SW 1271 (cell line): ENCODE measurements at regions not wholly inside any gene's neighbourhood (a gene's known extent, or its start where the extent isn't known, plus 50 kb on each side); places are given as distances from the start of the nearest gene placed in this dataset.
"Not testable (repeated sequence)": the region's sequence is repeated elsewhere in the genome, so short reads cannot be mapped to it uniquely, and the experiment has no call there.

Experiments used
- DNase-seq, 2 experiments: peaks; one replicate each; lab custom pipeline; 2025; lab: John Stamatoyannopoulos, UW

GRCh38 chr5:51172903-51173626, 210.2 kb upstream of the ISL1 start:
- DNase-seq, result no peak

- DNase-seq, result no peak
Observed at GRCh38 chr5:51181208-51181894, 201.9 kb upstream of the ISL1 start.

- DNase-seq, result no peak
Observed at GRCh38 chr5:51185850-51186329, 197.4 kb upstream of the ISL1 start.

GRCh38 chr5:51188001-51188591, 195.2 kb upstream of the ISL1 start:
- DNase-seq, result no peak

- DNase-seq, result no peak
Observed at GRCh38 chr5:51194671-51195070, 188.6 kb upstream of the ISL1 start.

GRCh38 chr5:51201024-51201423, 182.2 kb upstream of the ISL1 start:
- DNase-seq, result no peak

GRCh38 chr5:51201708-51202107, 181.5 kb upstream of the ISL1 start:
- no peak for DNase-seq

GRCh38 chr5:51202161-51202560, 181.1 kb upstream of the ISL1 start:
- DNase-seq, result no peak

- no peak for DNase-seq
Observed at GRCh38 chr5:51203598-51203997, 179.7 kb upstream of the ISL1 start.

GRCh38 chr5:51208296-51208695, 175.0 kb upstream of the ISL1 start:
- no peak for DNase-seq

GRCh38 chr5:51214746-51215145, 168.5 kb upstream of the ISL1 start:
- DNase-seq, result no peak

- DNase-seq, result no peak
Observed at GRCh38 chr5:51225789-51226742, 157.2 kb upstream of the ISL1 start.

- DNase-seq, result no peak
Observed at GRCh38 chr5:51227963-51228470, 155.2 kb upstream of the ISL1 start.

GRCh38 chr5:51230336-51230735, 152.9 kb upstream of the ISL1 start:
- no peak for DNase-seq

GRCh38 chr5:51242456-51242855, 140.8 kb upstream of the ISL1 start:
- DNase-seq, result peak; percentile 9 to 19

GRCh38 chr5:51250957-51251356, 132.3 kb upstream of the ISL1 start:
- DNase-seq, result not testable (repeated sequence)

- no peak for DNase-seq
Observed at GRCh38 chr5:51271261-51271660, 112.0 kb upstream of the ISL1 start.

GRCh38 chr5:51273021-51273420, 110.2 kb upstream of the ISL1 start:
- DNase-seq, result no peak

- no peak for DNase-seq
Observed at GRCh38 chr5:51273871-51274270, 109.4 kb upstream of the ISL1 start.

- no peak for DNase-seq
Observed at GRCh38 chr5:51275428-51275827, 107.8 kb upstream of the ISL1 start.

GRCh38 chr5:51276250-51276649, 107.0 kb upstream of the ISL1 start:
- DNase-seq, result no peak

GRCh38 chr5:51278539-51278938, 104.7 kb upstream of the ISL1 start:
- DNase-seq, result no peak
